ENCODE measurements at regions not wholly inside any gene's neighbourhood (a gene's known extent, or its start where the extent isn't known, plus 50 kb on each side); places are given as distances from the start of the nearest gene placed in this dataset.

DNA sequence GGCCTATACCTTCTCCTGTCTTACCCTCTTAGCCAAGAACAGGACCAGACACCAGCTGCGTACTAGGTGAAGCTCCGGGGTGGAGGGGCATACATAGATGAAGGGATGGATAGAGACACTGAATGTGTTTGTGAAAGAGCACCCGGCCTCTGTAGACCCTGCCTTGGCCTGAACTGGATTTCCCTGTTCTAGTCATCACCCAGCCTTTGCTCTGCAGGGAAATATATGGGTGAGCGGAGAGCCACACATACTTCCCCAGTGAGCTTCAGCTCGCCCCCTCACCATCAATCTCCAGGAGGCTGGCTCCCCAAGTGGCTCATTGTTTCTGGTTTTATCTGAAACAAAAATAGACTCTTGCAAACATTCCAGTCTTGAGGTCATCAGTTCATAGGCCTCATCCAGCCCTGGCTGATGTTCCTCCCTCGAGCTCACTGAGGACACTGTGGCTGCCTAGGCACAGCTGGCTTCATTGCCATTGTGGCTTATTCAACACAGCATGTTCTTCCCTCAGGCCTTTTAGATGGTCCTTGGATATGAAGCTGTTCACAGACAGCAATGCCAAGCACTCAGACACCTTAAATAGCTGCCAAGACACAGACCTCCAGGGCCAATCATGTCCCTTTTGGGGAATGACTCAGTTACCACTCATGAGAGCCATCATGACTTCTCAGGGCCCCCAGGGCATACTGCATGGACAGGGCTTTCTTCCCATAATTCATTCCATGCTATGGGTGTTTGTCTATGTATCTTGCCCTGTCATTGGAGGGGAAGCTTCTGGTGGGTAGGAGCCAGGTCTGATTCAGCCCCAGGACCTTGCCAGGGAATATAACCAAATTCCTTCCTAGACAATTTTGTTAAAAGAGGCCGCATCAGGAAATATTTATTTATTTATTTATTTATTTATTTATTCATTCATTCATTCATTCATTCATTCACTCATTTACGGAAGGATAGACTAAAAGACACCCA is 82.4 kb downstream of the TTC32 start:
- Histone ChIP-seq H3K36me3 (ENCODE audit: control insufficient read depth in 2 of 2, insufficient read depth in 1 of 2, low read length in 2 of 2) (no peaks in the 10 kb centered on the region), H3K9me3 (ENCODE audit: control insufficient read depth, insufficient read depth, low read depth, low read length) (no peaks in the 10 kb centered on the region), H3K4me1 (ENCODE audit: control insufficient read depth, insufficient read depth, low read length) (no peaks in the 10 kb centered on the region), H3K27ac (ENCODE audit: extremely low read depth, low read depth, low read length) (no peak overlapping the region), H3K4me3 (ENCODE audit: low read depth, low read length) (no peak overlapping the region)
- TF ChIP-seq GFI1B (tag by site-specific recombination; IDR thresholded peaks at IDR 0.05) = no peak
- no peak for TF ChIP-seq ZNF529 (tag by site-specific recombination; IDR thresholded peaks at IDR 0.05; ENCODE audit: insufficient replicate concordance)
- TF ChIP-seq ZNF274 (IDR thresholded peaks at IDR 0.05; ENCODE audit: low read length) = no peak
- TF ChIP-seq ZNF274 (tag by site-specific recombination; IDR thresholded peaks at IDR 0.05; ENCODE audit: borderline replicate concordance) = no peak
- TF ChIP-seq ZNF214 (tag by site-specific recombination; IDR thresholded peaks at IDR 0.05; ENCODE audit: borderline replicate concordance) = no peak
- TF ChIP-seq KLF7 (tag by site-specific recombination; IDR thresholded peaks at IDR 0.05; ENCODE audit: borderline replicate concordance) = no peak
- TF ChIP-seq HIC1 (tag by site-specific recombination; IDR thresholded peaks at IDR 0.05) = no peak
- no peak for TF ChIP-seq ZNF768 (tag by site-specific recombination; IDR thresholded peaks at IDR 0.05)
- TF ChIP-seq ZFP37 (tag by site-specific recombination; IDR thresholded peaks at IDR 0.05) = no peak
- TF ChIP-seq ZEB2 (tag by site-specific recombination; IDR thresholded peaks at IDR 0.05) = no peak
- no peak for TF ChIP-seq ZNF146 (tag by site-specific recombination; IDR thresholded peaks at IDR 0.05)
- TF ChIP-seq ZFP3 (tag by site-specific recombination; IDR thresholded peaks at IDR 0.05; ENCODE audit: low read depth) = no peak
- TF ChIP-seq ZNF843 (tag by site-specific recombination; IDR thresholded peaks at IDR 0.05) = no peak
- no peak for TF ChIP-seq ZIC2 (tag by site-specific recombination; IDR thresholded peaks at IDR 0.05)
- CTCF ChIA-PET = interaction anchor here (0.5 kb wide), 1 partner anchor 363 kb away, joined by 4 read pairs; no protein-coding TSS in a partner anchor
- POLR2A ChIA-PET = no interaction called here

GRCh38 chr2:19818543-19818942 is 83.2 kb downstream of the TTC32 start:
- POLR2A ChIA-PET = no interaction called here
- Histone ChIP-seq H3K9me3 (ENCODE audit: control insufficient read depth, insufficient read depth, low read depth, low read length) (no peaks in the 10 kb centered on the region), H3K4me1 (ENCODE audit: control insufficient read depth, insufficient read depth, low read length) (no peaks in the 10 kb centered on the region), H3K27ac (ENCODE audit: extremely low read depth, low read depth, low read length) (no peak overlapping the region), H3K36me3 (ENCODE audit: control insufficient read depth in 2 of 2, insufficient read depth in 1 of 2, low read length in 2 of 2) (no peaks in the 10 kb centered on the region), H3K4me3 (ENCODE audit: low read depth, low read length) (no peak overlapping the region)
- CTCF ChIA-PET = no interaction called here
- TF ChIP-seq ZNF548 (tag by site-specific recombination; IDR thresholded peaks at IDR 0.05) = no peak
- TF ChIP-seq PRDM10 (tag by site-specific recombination; IDR thresholded peaks at IDR 0.05) = no peak
- no peak for TF ChIP-seq ZNF184 (tag by site-specific recombination; IDR thresholded peaks at IDR 0.05)
- TF ChIP-seq ZNF366 (tag by site-specific recombination; conservative IDR thresholded peaks at IDR 0.05) = no peak
